Epithelial cell of proximal tubule (primary cell): ENCODE measurements at regions not wholly inside any gene's neighbourhood (a gene's known extent, or its start where the extent isn't known, plus 50 kb on each side); places are given as distances from the start of the nearest gene placed in this dataset.

ENCODE experiments used
- DNase-seq: peaks from one replicate; pipeline ENCODE4 v3.0.0-alpha.2; 2011; ENCODE audit warnings: low read depth
- H3K4me3 ChIP-seq: 2 replicates; pipeline ENCODE4 v1.5.1; 2011; ENCODE audit warnings: low read depth, mild to moderate bottlenecking, low read length
- TF ChIP-seq, protein P1 (sequence below): conservative IDR thresholded peaks from 2 replicates; pipeline ENCODE4 v1.5.1; 2012; ENCODE audit warnings: low read depth, mild to moderate bottlenecking, low read length

DNA sequence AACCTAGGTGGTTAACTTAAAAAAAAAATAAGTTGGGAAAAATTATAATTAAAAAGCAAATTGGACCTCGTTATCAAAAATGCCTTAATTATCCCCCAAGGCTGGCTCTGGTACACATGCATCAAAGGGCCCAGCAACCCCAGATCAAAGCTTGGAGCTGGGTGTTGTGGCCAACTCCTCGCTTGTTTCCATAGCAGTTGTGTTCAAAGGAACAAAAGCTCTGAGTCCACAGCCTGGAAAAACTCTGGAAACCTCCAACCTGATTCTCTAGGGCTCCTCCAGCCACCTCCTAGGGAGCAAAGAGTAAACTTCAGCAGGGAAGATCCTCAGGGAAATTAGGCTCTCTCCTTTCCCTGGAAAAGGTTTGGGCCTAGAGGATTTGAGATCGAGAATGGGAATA is 149.4 kb downstream of the NXPE2 start:
- TF ChIP-seq, protein P1, sequence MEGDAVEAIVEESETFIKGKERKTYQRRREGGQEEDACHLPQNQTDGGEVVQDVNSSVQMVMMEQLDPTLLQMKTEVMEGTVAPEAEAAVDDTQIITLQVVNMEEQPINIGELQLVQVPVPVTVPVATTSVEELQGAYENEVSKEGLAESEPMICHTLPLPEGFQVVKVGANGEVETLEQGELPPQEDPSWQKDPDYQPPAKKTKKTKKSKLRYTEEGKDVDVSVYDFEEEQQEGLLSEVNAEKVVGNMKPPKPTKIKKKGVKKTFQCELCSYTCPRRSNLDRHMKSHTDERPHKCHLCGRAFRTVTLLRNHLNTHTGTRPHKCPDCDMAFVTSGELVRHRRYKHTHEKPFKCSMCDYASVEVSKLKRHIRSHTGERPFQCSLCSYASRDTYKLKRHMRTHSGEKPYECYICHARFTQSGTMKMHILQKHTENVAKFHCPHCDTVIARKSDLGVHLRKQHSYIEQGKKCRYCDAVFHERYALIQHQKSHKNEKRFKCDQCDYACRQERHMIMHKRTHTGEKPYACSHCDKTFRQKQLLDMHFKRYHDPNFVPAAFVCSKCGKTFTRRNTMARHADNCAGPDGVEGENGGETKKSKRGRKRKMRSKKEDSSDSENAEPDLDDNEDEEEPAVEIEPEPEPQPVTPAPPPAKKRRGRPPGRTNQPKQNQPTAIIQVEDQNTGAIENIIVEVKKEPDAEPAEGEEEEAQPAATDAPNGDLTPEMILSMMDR, result no peak
- no peak overlapping the region for H3K4me3 ChIP-seq
- no peak for DNase-seq

DNA sequence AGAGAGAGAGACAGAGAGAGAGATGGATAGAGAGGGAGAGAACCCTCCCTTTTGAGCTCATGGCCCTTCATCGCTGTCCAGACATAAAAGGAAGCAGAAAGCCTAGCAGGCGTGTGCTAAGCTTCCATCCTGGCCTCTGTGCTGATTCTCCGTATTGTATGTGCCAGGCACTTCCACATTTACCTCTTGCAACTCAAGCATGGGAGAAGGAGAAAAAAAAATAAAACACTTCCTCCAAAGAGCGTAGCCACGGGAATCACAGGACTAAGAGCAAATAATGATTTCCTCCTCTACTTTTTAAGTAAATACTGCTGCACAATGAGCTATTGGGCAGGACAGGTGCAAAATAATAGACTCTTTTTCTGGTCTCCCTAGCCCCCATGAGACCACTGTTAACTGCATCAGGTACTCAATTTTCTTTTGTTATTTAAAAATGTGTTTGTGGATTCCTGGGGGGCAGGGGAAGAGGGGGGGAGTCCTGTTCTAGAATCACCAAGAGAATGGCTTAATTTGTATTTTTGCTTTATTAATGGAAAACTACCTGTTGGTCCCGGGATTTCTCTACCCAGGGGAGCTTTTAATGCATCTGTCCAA is 154.3 kb downstream of the NXPE2 start:
- TF ChIP-seq, protein P1, result no peak
- DNase-seq, result no peak
- no peak overlapping the region for H3K4me3 ChIP-seq

- H3K4me3 ChIP-seq, result no peak overlapping the region
- DNase-seq, result no peak
- TF ChIP-seq, protein P1, result no peak
These were observed 157.8 kb downstream of the NXPE2 start for GRCh38 chr11:114836161-114836560.

DNA sequence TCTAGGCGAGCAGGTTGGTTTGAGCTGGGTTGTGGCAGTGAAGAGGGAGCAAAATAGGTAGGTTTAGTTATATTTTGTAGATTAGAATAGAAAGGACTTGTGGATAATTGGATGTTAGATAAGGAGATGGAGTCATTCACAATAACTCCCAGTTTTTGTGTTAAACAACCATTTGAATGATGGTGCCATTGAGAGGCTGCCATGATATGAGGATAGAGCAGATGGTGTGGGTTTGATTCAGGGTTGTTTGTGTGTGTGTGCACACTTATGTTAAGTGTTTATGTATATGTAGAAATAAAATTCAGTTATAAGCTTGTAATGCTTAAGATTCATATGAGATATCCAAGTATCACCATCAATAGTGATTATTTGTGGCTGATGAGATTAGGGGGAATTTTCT is 166.6 kb downstream of the NXPE2 start:
- DNase-seq, result no peak
- TF ChIP-seq, protein P1, result no peak
- no peak overlapping the region for H3K4me3 ChIP-seq

- no peak for DNase-seq
- TF ChIP-seq, protein P1, result no peak
- H3K4me3 ChIP-seq, result no peak overlapping the region
These were observed 167.6 kb downstream of the NXPE2 start for GRCh38 chr11:114845766-114846415.

DNA sequence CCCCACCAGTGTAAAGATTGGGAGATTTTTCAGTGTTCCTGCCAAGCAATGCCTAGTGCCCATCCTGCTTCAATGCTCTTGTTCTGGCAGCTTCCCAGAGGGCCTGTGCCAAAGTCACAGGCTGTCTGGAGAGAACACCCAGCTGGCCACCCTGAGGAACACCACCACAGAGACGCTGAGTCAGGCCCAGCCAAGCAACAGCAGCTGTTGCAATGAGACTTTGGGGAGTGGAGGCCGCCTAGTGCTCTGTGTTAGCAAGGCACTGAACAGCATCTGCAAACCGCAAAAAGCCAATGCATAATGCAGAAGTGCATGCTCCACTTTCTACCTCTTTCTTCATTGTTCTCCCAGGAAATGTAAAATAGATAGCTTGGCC is 168.1 kb downstream of the NXPE2 start:
- no peak overlapping the region for H3K4me3 ChIP-seq
- DNase-seq, result no peak
- TF ChIP-seq, protein P1, result no peak

DNA sequence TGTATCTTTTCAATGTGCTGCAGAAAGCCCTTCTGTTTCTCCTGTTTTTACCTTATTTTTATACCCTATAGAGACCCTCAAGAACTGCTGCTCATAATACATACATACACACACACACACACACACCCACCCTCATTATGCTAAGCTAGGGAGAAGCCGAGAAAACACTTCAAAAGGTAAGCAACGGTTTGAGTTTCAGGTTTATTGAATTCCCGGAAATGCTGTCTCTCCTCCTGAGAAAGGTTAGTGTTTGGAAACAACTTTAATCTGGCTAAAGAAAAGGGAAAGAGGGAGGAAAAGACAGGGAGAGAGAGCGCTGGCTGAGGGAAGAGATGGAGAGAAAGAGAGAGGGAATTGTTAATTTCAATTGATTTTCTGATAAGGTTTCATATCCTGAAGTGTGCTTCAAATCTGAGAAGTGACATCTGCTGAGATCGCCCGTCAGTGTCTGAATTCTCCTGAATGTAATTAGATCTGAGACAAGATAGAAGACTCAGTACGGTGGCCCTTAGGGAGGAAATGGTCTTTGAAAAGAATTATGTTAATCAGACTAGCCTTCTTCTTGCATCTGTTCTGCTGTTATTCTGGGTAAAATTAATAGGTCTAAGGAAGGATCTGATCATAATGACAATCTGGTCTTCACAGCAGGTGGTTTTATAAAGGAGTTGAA is 169.1 kb downstream of the NXPE2 start:
- DNase-seq, result no peak
- no peak overlapping the region for H3K4me3 ChIP-seq
- TF ChIP-seq, protein P1, result no peak
